HG03378 (cell line): ENCODE measurements at regions not wholly inside any gene's neighbourhood (a gene's known extent, or its start where the extent isn't known, plus 50 kb on each side); places are given as distances from the start of the nearest gene placed in this dataset.

Experiments used
- ATAC-seq: cut with Tn5 transposase; IDR thresholded peaks from one replicate; pipeline ENCODE4 v1.9.1; 2021; ENCODE audit warnings: mild to moderate bottlenecking, moderate library complexity; ENCODE audit not compliant: unreplicated experiment

GRCh38 chr2:74759986-74760385, 73.9 kb upstream of the HK2 start:
- ATAC-seq: no peak

GRCh38 chr2:74760875-74761630, 72.9 kb upstream of the HK2 start:
- ATAC-seq: no peak

GRCh38 chr2:74762789-74763188, 71.1 kb upstream of the HK2 start:
- no peak for ATAC-seq

- ATAC-seq: no peak
Measured at GRCh38 chr2:74763962-74764428, 69.9 kb upstream of the HK2 start.

GRCh38 chr2:74764429-74765272, 69.3 kb upstream of the HK2 start:
- no peak for ATAC-seq

- ATAC-seq: no peak
Measured at GRCh38 chr2:74766780-74767179, 67.1 kb upstream of the HK2 start.

- ATAC-seq: no peak
Measured at GRCh38 chr2:74767618-74768017, 66.3 kb upstream of the HK2 start.

GRCh38 chr2:74768401-74768914, 65.5 kb upstream of the HK2 start:
- no peak for ATAC-seq

- ATAC-seq: no peak
Measured at GRCh38 chr2:74772046-74772445, 61.9 kb upstream of the HK2 start.

GRCh38 chr2:74777161-74777900, 56.6 kb upstream of the HK2 start:
- ATAC-seq: peak; percentile 76

GRCh38 chr2:74778381-74779264, 55.3 kb upstream of the HK2 start:
- no peak for ATAC-seq

GRCh38 chr2:74779265-74779558, 54.7 kb upstream of the HK2 start:
- no peak for ATAC-seq

GRCh38 chr2:74779587-74780135, 54.3 kb upstream of the HK2 start:
- ATAC-seq: no peak
